Astrocyte (in vitro differentiated cells and primary cell): ENCODE measurements at regions not wholly inside any gene's neighbourhood (a gene's known extent, or its start where the extent isn't known, plus 50 kb on each side); places are given as distances from the start of the nearest gene placed in this dataset.

Experiments used
- CTCF ChIP-seq: IDR thresholded peaks from 2 replicates; pipeline ENCODE4 v1.5.1; 2011; ENCODE audit warnings: low read depth, mild to moderate bottlenecking, inconsistent platforms, low read length, moderate library complexity; ENCODE audit not compliant: insufficient read depth
- EZH2 ChIP-seq: IDR thresholded peaks from 2 replicates; pipeline ENCODE4 v1.6.1; 2012; ENCODE audit warnings: mild to moderate bottlenecking, low read length, inconsistent platforms; ENCODE audit not compliant: insufficient read depth

GRCh38 chr2:52253416-52253980 is 1221.6 kb upstream of the NRXN1 start:
- no peak for TF ChIP-seq CTCF
- TF ChIP-seq EZH2, result no peak
